ENCODE measurements at regions not wholly inside any gene's neighbourhood (a gene's known extent, or its start where the extent isn't known, plus 50 kb on each side); places are given as distances from the start of the nearest gene placed in this dataset.
A peak's percentile ranks its signal among the peaks of the same experiment; 100 is the strongest.
"Not testable (repeated sequence)": the region's sequence is repeated elsewhere in the genome, so short reads cannot be mapped to it uniquely, and the experiment has no call there.

GRCh38 chr5:89181546-89181945 lies 298.6 kb upstream of the MEF2C start:
- no peak for DNase-seq

DNA sequence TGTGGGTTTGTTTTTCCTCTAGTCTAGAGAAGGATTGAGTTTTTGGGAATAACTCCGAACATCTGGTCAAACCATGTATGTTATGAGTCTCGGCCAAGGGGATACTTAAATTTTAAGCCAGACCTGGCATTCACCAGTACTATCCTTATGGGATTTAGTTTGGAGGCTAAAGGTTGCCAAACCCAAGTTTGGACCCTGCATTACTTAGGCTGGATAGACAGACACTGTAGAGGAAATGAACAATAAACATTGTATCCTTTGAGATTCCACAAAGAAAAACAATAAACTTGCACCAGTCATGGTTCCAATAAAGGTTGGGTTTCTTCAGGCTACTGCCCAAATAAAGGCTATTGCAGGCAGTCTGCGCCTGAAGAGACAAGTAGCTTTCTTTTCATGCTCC lies 296.7 kb upstream of the MEF2C start:
- peak in 1 of 2 experiments; percentile 6 for DNase-seq

- no peak for DNase-seq
Measured at GRCh38 chr5:89178541-89178940, 295.6 kb upstream of the MEF2C start.

DNA sequence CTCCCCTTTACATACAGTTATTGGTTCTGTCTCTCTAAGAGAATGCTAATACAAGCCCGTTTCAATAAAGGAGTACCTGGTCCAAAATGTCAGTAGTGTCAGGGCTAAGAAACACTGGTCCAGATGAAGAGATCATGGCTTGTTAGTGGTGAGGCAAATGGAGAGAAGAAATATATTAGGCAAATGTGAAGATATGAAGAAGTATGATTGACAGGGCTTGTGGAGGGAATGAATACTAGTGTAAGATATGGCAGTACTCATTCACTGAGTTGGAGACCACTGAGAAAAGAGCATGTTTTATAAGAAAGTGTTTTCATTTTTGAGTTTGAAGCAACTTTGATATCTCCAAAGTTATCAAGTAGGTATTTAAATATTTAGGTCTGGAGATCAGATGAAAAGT lies 290.5 kb upstream of the MEF2C start:
- DNase-seq, result no peak

DNA sequence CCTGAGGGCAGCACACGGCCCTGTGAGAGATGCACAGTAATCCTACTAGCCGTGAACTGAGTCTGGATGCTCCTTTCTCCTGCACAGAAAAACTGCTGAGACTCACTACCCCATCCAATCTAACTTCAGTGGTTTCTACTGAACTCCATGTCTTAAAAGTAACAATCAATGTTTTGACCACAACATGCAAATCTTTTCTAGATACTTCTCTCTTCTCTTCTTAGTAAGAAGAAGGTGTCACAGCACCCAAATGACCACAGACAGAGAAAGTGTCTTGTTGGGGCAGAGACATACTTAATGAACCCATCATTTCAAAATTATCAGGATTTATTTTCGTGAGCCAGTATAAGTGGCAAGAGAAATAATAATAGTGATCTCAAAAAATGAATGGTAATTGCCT lies 285.8 kb upstream of the MEF2C start:
- no peak for DNase-seq

DNA sequence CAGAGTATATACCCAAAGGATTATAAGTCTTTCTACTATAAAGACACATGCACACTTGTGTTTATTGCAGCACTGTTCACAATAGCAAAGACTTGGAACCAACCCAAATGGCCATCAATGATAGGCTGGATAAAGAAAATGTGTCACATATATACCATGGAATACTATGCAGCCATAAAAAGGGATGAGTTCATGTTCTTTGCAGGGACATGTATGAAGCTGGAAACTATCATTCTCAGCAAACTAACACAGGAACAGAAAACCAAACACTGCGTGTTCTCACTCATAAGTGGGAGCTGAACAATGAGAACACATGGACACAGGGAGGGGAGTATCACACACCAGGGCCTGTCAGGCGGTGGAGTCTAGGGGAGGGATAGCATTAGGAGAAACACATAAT lies 281.7 kb upstream of the MEF2C start:
- DNase-seq, result not testable (repeated sequence)

DNA sequence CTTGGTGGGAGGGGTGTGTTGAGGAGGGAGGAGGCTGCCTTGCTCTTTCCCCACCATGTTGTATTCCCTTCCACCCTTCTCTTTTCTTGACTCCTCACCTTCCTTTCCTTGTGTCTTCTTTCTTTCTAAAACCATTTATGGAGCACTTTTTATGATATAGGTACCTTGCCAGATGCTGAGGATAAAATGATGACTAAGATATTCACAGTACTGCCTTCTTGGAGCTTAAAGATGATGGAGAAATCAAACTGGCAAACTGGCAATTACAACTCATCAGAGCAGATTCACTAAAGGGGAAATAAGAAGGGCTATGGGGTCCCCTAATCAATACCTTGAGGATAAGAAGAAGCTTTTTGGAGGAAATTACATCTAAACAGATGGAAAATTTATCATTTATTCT lies 273.2 kb upstream of the MEF2C start:
- DNase-seq, result no peak

DNA sequence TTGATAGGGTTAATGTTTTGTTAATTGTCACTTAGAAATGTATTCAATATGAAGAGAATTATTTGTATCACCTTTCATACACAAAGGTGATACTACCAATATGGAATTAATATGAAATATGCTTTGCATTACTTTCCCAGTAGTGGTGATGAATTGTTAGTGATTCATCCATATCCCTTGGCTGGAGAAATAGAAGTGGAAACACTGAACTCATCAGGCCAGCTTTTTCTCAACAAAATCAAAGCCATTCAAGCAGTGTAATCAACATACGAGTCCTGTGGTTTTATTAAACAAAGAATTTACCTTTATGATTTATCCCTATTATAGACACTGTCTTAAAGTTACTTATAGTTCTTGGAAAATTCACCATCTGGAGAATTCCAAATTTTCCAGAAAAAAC lies 264.0 kb upstream of the MEF2C start:
- no peak for DNase-seq

GRCh38 chr5:89137148-89137547 lies 254.2 kb upstream of the MEF2C start:
- no peak for DNase-seq

DNA sequence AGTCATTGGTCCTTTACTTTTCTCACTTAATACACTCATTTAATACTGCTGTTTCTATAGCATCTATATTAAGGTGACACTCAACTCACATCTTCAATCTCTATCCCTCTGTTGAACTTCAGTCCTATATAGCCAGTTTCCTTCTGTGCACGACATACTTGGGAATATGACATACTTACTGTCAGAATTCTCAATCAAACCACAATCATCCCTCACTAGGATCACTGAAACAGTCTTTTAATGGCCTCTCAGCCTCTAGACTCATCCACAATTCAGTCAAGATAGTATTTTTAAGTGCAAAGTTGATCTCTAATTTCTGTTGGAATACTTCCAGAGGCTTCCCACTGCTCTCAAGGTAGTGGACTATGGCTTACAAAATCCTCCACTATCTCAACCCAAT lies 251.0 kb upstream of the MEF2C start:
- no peak for DNase-seq

GRCh38 chr5:89133129-89133528 lies 250.1 kb upstream of the MEF2C start:
- DNase-seq, result no peak

DNA sequence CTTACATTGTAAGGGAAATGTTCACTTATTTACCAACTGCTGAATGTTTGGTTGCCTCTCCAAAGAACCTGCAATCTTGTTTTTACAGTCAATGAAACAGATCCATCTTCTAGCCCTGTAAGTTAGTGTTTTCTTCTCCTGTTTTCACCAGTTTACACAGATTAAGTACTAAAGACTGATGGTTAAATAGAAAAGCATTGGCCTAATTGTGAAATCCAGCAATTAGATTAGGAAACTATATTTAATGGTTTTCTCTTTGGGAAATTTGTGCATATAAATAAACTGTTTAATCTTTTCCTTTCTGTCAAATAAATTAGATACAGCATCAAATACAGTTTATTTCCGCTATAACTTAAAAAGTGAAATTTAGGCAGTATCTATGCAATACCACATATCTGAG lies 247.9 kb upstream of the MEF2C start:
- DNase-seq, result no peak

DNA sequence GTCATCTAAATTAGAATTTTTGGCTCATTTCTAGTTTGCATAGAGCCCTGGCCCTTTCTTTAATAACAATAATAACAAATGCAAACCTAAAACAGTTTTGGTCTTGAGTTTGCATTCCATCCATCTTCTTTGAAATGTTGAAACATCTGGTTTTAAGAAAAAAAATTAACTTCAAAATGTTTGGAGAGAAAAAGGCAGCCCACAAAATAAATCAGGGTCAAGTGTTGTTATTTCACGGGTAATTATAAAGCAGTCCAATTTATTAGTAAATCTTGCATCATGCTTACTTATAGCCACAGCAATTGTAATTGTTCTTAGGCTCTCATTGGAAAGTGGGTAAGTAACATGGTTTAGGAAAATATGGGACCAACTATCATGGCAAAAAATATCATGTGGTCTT lies 247.0 kb upstream of the MEF2C start:
- DNase-seq, result no peak

GRCh38 chr5:89128906-89129625 lies 246.1 kb upstream of the MEF2C start:
- no peak for DNase-seq

GRCh38 chr5:89128092-89128491 lies 245.1 kb upstream of the MEF2C start:
- DNase-seq, result no peak

DNA sequence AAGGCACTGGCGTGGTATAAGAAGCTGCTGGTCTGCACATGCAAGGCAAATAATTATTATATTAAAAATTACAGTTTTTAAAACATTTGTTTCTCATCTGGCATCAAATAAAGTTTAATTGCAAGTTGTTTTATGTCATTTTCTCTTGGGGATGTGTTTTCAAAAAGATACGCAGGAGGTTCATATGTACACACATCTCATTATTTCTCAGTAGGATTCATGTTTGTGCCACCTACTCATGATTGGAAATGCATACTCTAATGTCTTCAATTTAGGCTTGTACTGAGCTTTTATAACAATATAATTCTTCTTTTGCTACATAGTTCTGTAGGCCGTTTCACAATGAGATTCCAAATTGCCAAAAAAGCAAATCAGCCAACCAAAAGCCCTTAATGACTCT lies 244.2 kb upstream of the MEF2C start:
- no peak for DNase-seq

GRCh38 chr5:89125372-89125771 lies 242.4 kb upstream of the MEF2C start:
- DNase-seq, result no peak

DNA sequence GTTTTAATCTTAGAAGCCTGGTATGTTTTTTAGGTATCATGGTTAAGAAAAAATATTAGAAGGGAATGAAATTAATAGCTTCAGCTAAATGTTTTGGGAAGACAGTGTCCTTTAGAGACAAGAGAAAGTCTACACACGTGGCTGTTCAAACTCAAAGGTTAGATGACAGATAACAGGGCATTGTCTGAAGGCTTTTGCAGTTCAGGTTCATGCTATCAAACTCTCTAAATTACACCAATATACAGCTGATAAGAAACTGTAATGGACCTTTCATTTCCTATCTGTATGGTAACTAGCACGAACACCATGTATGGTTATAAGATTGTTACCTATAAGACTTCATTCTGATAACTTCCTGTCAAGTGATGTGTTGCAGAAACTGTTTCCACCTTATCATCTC lies 240.6 kb upstream of the MEF2C start:
- DNase-seq, result no peak

GRCh38 chr5:89120719-89121118 lies 237.7 kb upstream of the MEF2C start:
- no peak for DNase-seq

GRCh38 chr5:89117124-89117644 lies 234.2 kb upstream of the MEF2C start:
- no peak for DNase-seq

GRCh38 chr5:89110916-89111646 lies 228.1 kb upstream of the MEF2C start:
- DNase-seq, result no peak

DNA sequence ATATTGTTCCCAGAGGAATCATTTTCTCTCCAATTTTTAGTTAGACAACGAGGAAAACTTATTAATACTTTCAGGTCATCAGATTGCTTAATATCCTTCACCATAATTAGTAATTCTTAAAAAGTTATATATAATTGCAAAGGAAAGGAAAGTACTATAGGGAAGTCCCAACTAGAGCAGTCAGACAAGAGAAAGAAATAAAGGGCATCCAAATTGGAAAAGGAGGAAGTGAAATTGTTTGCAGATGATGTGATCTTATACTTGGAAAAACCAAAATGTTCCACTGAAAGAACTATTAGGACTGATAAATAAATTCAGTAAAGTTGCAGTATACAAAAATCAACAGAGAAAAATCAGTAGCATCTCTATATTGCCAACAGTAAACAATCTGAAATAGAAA lies 223.5 kb upstream of the MEF2C start:
- DNase-seq, result no peak

- DNase-seq, result no peak
Measured at GRCh38 chr5:89105836-89106235, 222.9 kb upstream of the MEF2C start.

DNA sequence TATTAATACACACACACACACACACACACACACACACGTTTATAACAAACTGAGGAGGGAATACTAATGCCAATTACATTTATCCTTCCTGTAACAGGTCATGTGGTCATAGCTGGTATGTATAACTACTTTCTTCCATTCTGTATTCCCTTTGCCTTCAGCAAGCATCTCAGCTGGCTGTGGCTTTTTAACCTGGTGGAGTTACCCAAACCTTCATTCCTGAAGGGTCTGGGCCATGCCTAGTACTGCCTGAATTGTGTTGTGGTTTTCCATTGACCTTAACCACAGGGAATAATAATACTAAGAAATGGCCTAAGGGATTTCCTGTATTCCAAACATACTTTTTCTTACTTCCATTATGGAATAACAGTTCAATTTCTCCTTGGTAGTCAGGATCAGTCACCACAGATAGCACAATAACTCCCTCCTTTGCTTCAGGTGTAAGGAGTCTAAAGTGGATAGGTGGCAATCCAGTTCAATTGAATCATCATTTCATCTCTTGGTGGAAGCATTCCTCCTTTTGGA lies 222.2 kb upstream of the MEF2C start:
- DNase-seq, result no peak
